Caki2 (cell line): ENCODE measurements at regions not wholly inside any gene's neighbourhood (a gene's known extent, or its start where the extent isn't known, plus 50 kb on each side); places are given as distances from the start of the nearest gene placed in this dataset.

ENCODE experiments used
- DNase-seq: peaks from one replicate; pipeline ENCODE4 v3.0.0-alpha.2; 2015; ENCODE audit warnings: low read depth
- in situ Hi-C: cut with HindIII; loops from 2 replicates; pipeline ENCODE4 v1.10.0; 2016; ENCODE audit warnings: low sequenced_read_pairs, low pct_unique_long_range_greater_than_20kb, mixed read lengths

- in situ Hi-C loops = no loop called here
- no peak for DNase-seq
Measured at GRCh38 chr6:23905133-23905815, 220.7 kb upstream of the NRSN1 start.

GRCh38 chr6:23910420-23910819 is 215.6 kb upstream of the NRSN1 start:
- in situ Hi-C loops = no loop called here
- no peak for DNase-seq

DNA sequence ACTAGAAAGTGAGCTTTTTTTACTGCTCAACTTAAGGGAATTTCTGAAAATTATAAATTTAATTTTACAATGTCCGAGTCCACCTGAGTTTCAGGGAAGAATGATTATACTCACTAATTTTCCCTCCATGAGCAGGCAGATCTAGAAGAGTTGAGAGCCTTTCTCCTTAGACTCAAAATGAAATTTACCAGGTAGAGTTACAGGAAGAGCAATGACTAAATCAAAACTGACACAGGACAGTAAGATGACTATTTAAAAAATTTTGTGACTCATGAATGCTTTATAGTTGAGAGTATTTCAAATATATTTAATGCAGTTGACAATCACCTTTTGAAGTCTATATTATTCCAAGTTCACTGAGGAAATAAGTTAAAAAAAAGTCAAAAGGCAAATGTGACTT is 198.1 kb upstream of the NRSN1 start:
- in situ Hi-C loops = no loop called here
- no peak for DNase-seq

GRCh38 chr6:23929201-23929600 is 196.8 kb upstream of the NRSN1 start:
- DNase-seq = no peak
- in situ Hi-C loops = no loop called here

GRCh38 chr6:23940466-23940865 is 185.5 kb upstream of the NRSN1 start:
- in situ Hi-C loops = no loop called here
- no peak for DNase-seq

DNA sequence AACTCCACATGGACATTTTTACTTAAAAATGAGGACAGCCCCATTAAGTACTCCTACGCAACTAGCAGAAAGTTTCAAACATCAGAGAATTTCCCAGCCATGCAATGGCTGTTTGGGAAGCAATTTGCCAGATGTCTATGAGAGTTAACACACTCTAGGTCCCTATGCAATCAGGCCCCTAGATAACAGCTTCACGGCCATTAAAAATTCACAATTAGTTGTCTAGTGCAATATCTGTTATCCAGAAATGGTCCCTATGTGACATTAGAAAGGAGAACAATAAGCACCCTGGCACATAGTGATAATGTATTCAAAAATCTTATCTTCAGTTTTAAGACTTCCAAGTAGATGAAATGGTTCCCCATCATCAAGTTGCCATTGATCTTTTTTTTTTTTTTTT is 174.3 kb upstream of the NRSN1 start:
- in situ Hi-C loops = no loop called here
- DNase-seq = no peak

GRCh38 chr6:23952245-23952644 is 173.8 kb upstream of the NRSN1 start:
- in situ Hi-C loops = no loop called here
- DNase-seq = no peak

- DNase-seq = no peak
- in situ Hi-C loops = no loop called here
Measured at GRCh38 chr6:23953976-23954375, 172.0 kb upstream of the NRSN1 start.

- in situ Hi-C loops = no loop called here
Measured at GRCh38 chr6:23957017-23957416, 169.0 kb upstream of the NRSN1 start.

DNA sequence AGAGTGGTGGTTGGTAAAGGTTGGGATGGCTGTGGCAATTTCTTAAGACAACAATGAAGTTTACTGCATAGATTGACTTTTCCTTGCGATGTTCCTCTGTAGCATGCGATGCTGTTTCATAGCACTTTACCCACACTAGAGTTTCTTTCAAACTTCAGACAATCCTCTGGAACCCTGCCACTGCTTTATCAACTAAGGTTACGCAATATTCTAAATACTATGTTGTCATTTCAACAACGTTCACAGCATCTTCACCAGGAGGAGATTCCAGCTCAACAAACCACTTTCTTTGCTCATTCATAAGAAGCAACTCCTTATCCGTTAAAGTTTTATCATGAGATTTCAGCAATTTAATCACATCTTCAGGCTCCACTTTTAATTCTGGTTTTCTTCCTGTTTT is 161.2 kb upstream of the NRSN1 start:
- in situ Hi-C loops = no loop called here
- DNase-seq = no peak

More at GRCh38 chr6:23957017-23957416, 169.0 kb upstream of the NRSN1 start:
- DNase-seq = no peak

- DNase-seq = no peak
- in situ Hi-C loops = no loop called here
Measured at GRCh38 chr6:23969344-23969743, 156.7 kb upstream of the NRSN1 start.

- no peak for DNase-seq
- in situ Hi-C loops = no loop called here
Measured at GRCh38 chr6:23977706-23978105, 148.3 kb upstream of the NRSN1 start.

DNA sequence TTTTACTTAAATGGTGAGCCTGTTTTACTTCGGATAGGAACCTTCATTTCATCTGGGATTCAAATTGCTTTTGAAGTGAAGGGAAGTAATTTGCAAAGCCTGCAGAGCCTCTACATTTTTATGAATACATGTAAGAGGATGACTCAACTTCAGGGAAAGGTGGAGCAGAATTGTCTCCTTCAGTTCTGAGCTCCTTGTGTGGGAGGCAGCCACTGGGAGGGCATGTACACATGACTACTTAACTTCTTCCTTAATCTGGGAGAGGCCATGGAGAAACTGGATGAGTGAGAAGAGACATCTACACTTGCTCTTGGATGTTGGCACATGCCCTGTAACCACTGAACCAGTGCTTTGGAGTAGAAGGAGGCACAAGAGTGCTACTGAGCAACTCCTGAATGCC is 145.1 kb upstream of the NRSN1 start:
- no peak for DNase-seq
- in situ Hi-C loops = no loop called here

GRCh38 chr6:23981923-23982322 is 144.1 kb upstream of the NRSN1 start:
- DNase-seq = no peak
- in situ Hi-C loops = no loop called here

GRCh38 chr6:23983735-23984134 is 142.3 kb upstream of the NRSN1 start:
- in situ Hi-C loops = no loop called here
- DNase-seq = no peak

DNA sequence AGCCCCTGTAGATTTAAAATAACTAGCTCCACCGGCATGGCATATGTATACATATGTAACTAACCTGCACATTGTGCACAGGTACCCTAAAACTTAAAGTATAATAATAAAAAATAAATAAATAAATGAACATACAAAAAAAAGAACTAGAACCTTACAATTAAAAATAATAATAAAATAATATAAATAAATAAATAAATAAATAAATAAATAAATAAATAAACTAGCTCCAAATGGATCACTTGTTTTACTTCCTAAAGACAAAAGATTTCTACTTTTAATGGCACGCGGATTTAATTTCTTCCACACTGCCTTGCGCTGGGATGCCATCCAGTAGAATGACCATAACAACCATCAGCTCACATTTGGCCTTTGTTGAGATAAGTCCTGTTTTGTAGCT is 141.0 kb upstream of the NRSN1 start:
- DNase-seq = no peak
- in situ Hi-C loops = no loop called here

- DNase-seq = no peak
Measured at GRCh38 chr6:23989885-23990533, 136.0 kb upstream of the NRSN1 start.

DNA sequence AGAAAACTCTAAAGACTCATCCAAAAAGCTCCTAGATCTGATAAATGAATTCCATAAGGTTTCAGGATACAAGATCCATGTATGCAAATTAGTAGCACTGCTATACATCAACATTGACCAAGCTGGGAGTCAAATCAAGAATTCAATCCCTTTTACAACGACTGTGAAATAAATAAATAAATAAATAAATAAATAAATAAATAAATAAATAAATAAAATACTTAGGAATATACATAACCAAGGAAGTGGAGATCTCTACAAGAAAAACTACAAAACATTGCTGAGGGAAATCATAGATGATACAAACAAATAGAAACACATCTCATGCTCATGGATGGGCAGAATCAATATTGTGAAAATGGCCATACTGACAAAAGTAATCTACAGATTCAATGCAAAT is 132.0 kb upstream of the NRSN1 start:
- in situ Hi-C loops = no loop called here
- no peak for DNase-seq

More at GRCh38 chr6:23989885-23990533, 136.0 kb upstream of the NRSN1 start:
- in situ Hi-C loops = no loop called here

DNA sequence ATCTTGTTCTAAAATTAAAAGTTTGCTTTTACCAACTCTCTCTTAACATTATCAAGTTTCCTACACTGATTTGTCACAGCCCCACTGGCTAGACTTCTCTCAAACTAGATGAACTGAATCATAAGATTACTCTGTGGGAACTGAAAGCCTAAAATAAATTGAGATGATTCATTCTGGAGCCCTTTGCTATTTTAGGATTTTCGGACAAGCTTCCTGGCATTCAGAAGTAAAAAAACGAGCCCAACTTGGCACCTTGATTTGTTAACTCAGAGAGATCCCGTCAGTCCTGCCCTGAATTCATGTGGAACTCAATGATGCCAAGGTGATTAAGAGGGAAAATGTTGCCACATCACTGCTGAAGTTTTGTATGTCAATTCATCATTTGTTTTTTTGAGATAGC is 122.0 kb upstream of the NRSN1 start:
- in situ Hi-C loops = no loop called here
- DNase-seq = no peak

DNA sequence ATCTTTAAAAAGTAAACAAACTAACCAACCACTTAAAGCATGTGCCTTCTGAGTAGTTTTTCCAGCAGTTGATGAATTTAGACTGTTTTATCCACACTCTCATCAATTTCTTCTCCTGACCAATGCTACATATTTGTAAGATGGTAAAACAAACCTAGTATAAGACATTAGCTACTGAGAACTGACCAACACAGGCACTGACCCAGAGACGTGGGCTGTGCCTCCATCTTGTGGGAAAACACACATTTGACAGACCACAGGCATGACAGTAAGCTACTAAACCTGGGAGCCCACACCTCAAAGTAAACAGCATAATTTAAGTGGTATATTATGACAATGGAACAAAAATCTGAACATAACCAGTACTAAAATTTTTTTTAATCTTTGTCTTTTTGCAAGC is 121.4 kb upstream of the NRSN1 start:
- in situ Hi-C loops = no loop called here
- no peak for DNase-seq
